Left kidney (tissue), 1 donor: ENCODE measurements at regions not wholly inside any gene's neighbourhood (a gene's known extent, or its start where the extent isn't known, plus 50 kb on each side); places are given as distances from the start of the nearest gene placed in this dataset.
A peak's percentile ranks its signal among the peaks of the same experiment; 100 is the strongest.

Experiments used
- DNase-seq: peaks from one replicate; pipeline ENCODE4 v3.0.0-alpha.2; 2013

DNA sequence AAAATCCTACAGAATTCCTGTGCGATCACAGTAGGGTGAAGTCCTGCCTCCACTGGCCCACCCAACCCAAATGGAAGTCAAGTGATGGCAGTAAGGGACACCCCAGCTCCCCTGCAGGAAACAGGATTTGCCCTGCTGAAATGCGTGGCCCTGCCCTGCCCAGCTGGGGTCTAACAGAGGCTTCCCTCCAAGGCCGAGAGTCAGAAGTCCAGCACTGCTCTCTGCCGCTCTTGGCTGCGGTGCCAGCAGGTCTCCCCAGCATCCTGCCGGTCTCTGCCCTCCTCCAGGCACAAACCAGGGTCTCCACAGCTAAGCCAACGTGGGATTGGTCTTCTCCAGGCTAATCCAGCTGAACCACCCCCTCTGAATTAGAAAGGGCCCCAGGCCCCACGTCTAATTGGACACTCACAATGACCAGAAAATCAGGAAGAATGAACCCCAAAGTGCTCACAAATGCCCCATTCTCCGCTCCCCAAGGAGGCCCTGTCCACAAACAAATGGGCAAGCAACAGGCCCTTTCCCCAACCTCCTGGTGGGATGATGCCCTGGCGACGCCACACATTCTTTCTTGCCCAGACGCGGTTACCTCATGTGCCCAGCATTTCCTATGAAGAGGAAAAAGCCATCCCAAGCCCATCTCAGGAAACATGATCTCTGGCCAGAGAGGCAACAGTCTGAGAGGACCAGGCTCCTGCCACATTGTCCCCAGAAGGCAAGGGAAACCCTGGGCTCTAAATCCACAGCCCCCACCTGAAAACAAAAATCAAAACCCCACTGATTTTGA is 117.2 kb downstream of the BANF2 start:
- DNase-seq = no peak

DNA sequence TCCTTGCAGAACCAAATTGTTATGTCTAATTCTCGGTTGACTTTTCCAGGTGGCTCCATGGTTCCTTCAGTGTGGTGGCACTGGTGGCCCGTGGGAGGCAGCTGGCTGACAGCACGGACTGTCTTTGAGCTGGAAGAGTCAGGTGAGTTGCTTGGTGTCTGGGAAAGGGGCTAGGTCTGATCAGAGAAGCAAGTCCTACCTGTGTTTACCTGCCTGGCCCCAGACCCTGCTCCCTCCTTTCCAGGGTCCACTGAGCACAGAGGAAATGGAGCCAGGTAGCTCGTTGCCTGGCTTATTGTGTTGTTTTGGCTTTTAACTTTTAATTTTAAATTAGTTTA is 111.8 kb downstream of the BANF2 start:
- DNase-seq = no peak

DNA sequence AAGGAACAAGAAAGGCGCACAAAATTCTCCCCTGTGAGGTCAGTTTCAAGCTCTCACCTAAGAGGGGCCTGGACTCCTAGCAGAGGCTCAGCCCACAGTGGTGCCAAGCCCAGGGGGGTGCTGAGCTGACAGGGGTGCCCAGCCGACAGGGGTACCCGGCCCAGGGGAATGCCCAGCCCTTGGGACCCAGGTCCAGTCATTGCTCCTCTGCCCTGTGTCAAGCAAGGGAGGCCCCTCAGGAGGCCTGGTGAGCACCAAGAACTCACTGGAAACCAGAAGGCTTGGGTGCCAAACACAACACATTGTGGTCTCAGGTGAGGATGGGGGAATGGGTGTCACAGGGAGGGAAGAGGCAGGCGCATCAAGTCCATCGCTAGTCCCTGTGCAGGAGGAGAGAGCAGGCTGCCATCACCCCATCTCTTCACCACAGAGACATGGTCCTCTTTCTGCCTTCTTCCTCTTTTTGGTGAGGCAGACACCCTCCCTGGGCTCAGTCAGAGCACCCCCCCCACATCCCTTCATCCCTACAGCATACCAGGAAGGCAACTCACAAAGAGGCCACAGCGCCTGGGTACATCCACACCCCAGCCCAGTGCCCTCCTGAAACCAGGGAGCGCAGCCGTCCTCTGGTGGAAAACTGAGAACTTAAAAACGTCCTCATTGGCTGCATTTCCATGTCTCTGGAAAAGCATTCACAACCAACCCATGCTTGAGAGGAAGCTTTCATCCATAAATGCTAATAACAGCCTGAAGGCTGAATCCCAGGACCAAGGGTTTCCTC is 111.3 kb downstream of the BANF2 start:
- DNase-seq = no peak

DNA sequence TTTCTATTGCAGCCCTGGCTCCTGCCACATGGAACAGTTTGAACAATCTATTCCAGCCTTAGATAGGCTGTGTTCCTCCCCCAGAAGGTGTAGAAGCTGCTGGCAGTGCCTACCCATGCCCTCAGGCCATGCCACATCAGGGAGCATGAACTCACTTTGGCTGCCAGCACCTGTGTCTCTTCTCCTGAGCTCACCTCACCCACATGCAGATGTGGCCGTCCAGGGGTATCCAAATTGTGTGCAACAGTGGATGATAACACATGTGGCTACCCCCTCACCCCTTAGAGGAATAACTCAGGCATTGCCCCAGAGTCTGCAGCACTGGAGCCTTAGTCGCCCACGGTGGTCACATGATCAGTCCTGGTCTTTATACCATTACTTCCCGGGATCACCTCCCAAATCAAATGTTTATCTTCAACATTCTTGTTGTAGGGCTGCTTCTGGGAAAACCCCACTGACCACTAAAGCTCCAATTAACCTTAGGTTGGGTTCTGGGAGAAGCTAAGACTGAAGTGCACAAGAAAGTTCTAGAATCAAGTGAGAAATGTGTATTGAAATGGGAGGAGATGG is 110.4 kb downstream of the BANF2 start:
- DNase-seq = no peak

DNA sequence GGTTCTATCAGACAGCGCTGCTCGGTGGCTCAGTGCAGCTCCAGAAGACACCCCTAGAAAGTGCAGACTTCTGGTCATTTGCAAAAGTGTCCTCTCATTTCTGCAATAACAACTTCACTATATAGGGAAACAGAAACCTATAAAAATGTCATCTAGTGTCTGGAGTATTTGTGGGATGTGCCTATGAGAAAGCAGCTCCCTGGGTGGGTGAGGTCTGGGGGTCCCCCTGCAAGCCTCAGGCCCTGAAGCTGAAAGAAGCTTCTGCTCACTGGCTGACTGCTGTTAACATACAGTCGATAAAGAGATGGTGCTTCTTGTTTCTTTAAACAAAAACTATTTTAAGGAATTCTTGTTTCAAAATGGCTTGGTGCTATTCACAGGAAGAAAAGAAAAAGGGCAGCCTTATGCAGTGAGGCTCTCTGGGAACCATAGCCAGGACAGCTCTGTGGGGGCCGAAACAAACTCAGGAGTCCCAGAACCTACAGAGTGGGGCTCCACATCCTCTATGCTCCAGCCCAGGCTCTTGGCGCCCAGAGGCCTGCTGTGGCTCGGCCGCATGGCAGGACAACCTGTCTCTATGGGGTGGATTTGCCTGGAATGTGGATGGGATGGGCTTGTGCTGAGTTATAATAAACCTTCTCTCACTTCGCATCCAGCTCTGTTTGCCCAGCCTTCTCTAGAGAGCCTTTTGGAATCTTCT is 109.7 kb downstream of the BANF2 start:
- no peak for DNase-seq

DNA sequence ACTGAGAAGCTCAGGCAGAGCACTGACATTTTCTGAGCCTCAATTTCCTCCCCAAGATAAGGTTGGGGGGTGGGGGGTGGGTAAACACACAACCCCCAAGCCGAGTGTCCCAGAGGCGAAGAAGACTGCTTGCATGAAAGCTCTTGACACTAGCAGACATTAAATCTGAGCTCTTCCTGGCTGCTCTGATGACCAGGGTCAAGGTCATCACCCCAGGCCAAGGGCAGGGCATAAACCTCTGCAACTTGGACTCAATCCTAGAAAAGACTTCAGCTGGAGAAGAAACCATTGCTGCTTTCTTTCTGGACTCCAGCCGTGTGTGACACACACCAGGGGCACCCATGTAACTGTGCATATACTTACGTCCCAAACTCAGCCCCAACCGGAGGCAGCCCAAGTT is 109.0 kb downstream of the BANF2 start:
- no peak for DNase-seq

DNA sequence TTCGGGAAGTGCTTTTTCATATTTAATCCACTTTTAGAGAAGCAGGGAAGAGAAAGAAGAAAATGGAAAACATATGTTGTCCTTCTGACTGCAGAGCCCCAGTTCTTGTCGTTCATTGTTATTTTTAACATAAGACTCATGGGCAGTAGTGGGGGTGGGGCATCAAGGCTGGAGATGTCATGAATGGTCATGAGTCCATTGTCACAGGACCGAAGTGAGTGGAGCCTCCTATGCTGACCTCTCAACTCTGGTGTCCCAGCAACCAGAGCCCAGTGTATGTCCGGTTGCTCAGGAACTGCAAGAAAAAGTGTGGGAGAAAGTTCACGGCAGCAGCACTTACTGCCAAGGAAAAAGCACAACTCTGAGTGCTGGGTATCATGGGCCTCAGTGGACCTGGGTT is 108.6 kb downstream of the BANF2 start:
- DNase-seq = no peak

DNA sequence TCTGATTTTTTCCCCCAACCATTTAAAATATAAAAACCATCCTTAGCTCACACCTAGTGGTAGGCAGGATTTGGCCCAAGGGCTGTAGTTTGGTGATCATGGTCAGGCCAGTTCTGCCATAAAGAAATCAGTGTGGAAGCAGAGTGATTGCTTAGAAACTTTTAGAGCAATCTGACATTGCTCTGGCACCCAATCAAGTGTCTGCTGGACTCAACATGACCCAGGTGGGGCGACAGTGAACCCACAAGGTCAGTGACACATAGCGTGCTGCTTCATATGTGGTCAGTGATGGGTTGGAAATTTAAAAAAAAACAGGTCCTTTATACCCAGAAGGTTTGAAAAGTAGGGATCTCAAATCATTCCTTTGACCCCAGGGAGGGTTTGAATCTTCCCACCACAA is 107.9 kb downstream of the BANF2 start:
- no peak for DNase-seq

DNA sequence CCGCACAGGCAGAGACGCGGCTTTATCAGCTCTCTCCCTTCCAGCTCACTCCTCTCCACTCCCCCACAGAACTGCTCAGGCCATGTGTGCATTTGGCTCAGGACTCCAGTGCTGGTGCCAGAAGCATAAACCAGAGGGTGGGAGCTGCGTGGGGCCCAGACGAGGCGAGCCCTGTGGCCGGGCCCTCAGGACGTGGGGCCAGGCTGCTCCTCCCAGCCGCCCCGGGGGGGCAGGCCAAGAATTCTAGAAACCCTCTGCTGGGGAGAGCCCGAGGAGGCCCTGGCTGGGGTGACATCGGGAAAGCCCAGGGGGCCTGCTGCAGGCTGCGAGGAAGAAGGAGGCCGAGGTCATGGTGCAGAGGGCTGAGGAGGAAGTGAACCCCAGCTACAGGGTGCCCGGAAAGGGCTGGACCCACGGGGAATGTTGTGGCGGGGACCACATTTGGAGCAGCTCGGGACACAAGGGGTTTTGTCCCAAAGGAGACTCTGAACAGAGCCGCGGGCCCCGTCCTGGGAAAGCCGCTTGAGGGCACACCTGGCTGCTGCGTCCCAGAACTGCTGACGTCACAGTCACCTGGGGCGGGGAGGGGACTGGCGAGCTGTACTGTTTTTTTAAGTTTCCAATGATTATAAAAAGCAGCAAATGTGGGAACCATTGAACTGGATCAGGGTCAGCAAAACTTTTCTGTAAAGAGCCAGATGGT is 107.1 kb downstream of the BANF2 start:
- DNase-seq = peak; percentile 79

DNA sequence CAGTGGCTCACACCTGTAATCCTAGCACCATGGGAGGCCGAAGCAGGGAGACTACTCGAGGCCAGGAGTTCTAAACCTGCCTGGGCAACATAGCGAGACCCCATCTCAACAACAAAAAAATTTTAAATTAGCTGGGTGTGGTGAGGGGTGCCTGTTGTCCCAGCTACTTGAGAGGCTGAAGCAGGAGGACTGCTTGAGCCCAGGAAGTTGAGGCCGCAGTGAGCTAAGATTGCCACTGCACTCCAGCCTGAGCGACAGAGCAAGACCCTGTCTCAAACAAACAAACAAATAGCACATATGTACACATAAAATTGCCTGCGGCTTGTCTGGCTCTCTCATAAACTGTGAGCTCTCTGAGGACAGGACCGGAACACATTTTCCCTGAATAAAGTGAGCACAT is 106.3 kb downstream of the BANF2 start:
- no peak for DNase-seq

DNA sequence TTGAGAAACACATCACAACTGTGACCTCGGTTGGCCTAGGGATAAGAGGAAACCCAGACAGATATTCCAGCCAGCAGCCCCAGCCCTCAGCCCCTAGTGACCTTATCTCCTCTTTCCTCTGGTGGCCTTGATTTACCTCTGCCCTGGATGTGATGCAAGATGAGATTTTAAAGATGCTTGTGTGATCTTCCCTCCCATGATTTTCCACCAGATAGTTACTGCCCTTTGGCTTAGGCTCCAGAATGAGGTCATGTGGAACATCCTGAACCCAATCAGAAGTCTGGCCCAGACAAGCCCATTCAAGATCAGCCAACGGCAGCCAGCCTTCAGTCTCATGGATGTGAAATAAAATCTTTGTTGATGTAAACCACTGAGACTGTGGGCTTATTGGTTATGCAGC is 104.0 kb downstream of the BANF2 start:
- DNase-seq = no peak

DNA sequence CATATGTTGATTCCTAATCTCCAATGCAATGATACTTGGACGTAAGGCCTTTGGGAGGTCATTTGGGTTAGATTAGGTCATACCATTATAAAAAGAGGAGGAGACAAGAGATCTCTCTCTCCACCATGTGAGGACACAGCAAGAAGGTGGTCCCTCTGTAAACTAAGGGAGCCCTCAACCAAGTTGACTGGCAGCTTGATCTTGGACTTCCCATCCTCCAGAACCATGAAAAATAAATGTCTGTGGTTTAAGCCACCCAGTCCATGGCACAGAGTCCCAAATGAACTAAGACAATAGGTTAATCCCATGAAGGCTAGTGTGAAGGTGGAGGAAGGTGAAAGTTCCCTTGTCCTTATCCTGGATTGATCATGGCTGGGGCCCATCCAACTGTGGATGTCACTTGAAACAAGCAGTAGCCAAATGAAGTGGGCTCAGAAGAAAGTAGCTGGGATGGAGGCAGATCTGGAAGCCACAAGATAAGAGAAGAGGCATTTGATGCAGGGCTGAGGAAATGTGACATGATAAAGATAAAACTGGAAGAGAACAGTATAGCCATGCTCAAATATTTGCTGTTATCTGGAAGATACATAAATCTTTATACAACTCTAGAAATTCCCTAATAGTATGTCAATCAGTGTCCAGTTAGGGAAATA is 99.9 kb downstream of the BANF2 start:
- no peak for DNase-seq

DNA sequence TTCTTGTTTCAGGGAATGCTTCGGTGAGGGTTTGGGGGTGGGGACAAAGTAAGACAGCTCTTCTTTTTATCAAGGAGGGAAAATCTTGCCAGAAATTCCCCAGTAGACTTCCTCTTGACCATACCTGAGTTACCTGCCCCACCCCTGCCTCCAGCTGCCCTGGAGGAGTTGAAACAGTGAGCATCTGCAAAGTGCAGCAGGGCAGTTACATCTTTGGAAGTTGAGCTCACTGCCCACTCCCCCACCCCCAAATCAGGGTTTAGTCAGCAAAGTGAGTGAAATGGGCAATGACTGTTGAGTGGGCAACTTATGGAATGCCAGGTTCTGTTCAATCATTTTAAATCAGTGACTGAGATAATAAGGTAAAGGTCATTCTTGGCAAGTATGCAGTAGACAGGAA is 98.8 kb downstream of the BANF2 start:
- DNase-seq = no peak

DNA sequence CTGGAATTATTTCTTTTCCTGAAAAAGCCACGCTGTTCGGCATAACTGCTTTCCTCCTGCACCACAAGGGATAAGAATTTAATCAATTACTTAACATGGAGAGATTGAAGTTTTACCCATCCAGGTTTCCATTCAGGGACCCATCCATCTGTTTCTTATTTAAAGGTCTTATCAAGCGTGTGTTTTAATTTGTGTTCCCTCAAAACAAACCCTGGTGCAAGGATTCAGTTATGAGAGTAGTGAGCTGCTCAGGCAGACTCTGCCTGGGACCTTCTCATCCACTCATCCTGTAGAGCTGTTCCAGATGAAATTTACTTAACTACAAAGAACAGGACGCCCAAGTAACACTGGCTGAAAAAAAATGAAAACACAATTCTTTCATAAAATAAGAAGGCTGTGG is 97.8 kb downstream of the BANF2 start:
- DNase-seq = no peak

DNA sequence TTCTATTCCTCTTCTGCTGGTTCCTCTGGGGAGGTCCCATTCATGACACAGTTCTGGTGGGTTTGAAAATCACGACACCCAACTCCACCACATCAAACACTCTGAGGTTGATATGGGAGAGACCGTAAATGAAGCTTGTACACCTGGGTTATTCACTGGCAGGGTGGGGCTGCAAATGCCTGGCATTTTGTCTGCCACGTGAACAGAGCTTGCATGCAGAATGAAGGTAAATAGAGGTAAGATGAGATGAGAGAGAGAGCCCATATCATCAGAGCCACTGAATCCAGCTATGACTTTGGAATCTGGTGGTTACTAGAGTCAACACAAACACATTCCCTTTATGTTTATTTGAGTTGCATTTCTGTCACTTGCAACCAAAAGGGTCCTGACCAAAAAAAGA is 97.4 kb downstream of the BANF2 start:
- DNase-seq = no peak

DNA sequence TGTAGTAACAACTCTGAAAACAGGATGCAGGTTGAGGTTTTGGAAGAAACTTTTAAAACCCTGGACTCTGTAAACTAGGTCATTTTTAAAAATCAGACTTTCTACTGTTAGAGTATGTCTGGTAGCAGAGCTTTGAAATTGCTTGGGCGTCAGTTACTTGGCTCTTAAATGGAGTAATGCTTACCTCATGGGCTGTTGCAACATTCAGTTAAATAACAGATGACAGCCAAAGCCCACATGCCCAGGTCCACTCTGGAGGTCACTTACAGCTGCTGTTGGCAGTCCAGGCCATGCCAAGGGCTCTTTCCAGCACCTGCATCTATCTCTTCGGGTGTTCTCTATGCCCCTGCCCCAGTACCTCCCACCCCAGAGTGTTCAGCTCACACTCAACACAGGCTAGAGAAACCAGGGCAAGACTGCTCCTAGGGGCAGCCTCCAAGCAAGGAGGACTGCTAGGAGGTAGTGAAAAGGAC is 96.4 kb downstream of the BANF2 start:
- no peak for DNase-seq

DNA sequence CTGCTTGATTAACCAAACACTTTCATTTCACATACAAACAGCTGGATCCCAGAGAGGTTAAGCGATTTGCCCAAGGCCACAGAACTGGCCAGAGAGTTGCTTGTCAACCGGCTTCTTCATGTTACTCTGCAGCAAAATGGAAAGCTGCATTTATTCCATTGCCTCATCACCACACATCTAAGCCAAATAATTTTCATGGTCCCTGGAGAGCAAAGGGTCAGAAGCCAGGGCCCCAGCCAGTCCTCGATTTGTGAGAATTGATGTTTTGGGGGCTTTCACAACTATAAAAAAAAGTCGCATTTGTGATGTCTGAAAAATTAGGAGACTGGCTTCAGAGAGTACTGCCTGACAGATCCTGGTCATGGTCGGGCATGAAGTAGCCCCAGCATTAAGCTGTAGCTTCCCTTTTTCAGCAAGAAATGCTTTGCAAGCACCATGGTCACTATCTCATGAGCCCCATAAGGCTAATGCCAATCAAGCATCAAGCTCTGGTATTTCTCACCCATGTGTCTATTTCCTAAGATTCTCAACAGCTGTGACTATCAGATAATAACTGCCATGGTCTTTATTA is 95.8 kb downstream of the BANF2 start:
- DNase-seq = no peak

DNA sequence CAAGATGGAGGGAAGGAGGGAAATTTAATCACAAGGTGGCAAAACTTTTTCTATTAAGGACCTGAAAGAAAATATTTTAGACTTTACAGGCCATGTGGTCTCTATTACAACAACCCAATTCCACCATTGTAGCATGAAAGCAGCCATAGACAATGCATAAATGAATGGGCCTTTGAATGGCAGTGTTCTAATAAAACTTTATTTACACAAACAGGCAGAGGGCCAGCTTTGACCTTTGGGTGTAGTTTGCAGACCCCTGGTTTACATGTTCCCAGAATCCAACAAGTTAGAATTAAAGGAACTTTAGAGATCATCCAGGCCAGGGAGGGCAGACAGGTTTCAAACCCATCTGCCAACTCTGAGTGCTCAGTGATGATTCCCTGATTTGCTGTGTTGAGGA is 95.2 kb downstream of the BANF2 start:
- DNase-seq = no peak

DNA sequence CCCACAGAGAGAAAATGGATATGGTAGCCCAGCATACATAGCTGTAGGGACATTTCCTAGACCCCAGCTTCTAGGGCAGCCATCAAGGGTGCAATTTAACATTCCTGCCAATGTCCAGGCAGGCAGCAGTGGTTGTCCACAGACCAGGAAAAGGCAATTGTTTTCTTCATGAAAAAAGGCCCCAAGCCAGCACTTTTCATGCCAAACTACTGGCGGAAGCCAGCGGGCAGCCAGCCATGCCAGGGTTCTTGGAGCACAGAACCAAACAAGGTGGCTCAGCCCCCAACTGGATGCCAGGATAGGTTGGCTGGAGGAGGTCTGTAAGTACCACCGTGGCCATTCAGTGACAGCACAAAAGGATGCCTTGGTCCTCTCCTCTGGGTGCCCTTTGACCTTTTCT is 94.6 kb downstream of the BANF2 start:
- no peak for DNase-seq

DNA sequence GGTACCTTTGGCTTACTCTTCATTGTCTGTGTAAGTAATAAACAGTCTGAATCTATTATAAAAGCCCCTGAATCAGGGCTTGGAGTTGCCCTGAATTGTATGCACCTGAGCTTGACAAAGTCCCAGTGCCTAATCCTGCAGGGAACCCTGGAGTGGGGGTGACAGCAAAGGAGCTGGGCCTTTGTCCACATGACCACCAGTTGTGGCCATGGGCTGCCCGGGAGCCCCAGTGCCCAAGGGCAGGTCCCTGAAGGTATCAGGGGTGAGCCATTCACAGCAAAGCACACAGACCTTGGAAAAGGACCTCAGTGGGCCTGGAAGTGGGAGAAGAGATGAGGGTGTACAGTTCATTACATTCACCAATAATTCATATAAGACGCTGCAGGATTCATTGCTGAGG is 94.2 kb downstream of the BANF2 start:
- DNase-seq = no peak

DNA sequence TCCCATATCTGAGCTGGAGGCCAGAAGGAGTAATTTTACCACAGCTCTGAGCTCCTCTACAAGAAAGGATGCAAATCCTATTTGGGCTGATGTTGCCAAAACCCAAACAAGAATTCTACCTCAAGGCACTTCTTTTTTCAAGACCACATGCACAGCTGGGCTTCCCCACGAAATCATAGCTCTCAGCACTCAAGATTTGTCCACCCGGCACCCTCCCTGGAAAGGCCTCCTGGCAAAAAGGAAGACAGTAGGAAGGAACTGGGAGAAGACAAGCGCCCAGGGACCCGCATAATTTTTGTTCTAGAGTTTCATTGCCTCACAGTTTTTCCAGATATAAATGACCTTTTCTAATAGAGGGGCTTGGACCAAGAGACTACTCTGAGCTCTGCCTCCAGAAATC is 90.5 kb downstream of the BANF2 start:
- DNase-seq = no peak
